ENCODE measurements at regions not wholly inside any gene's neighbourhood (a gene's known extent, or its start where the extent isn't known, plus 50 kb on each side); places are given as distances from the start of the nearest gene placed in this dataset.

- ChIA-PET POLR2A (no interaction called here), CTCF (no interaction called here)
- ATAC-seq (no peak), DNase-seq (no peak)
- no peaks in the 10 kb centered on the region for H3K36me3 Mint-ChIP-seq (ENCODE audit: low read depth)
- no peak overlapping the region for H3K4me3 Mint-ChIP-seq
- no peaks in the 10 kb centered on the region for H3K27me3 Mint-ChIP-seq (ENCODE audit: low read depth)
- H3K9me3 Mint-ChIP-seq (ENCODE audit: insufficient read depth), result no peaks in the 10 kb centered on the region
- H3K27ac Mint-ChIP-seq, result no peak overlapping the region
- no peaks in the 10 kb centered on the region for H3K4me1 Mint-ChIP-seq (ENCODE audit: low read depth)
Measured at GRCh38 chr2:56109994-56110393, 73.8 kb upstream of the CCDC85A start.

- H3K36me3 Mint-ChIP-seq (ENCODE audit: low read depth), result no peaks in the 10 kb centered on the region
- ChIA-PET CTCF (no interaction called here), POLR2A (no interaction called here)
- ATAC-seq, result no peak
- no peaks in the 10 kb centered on the region for H3K27me3 Mint-ChIP-seq (ENCODE audit: low read depth)
- no peaks in the 10 kb centered on the region for H3K4me1 Mint-ChIP-seq (ENCODE audit: low read depth)
- no peak for DNase-seq
- no peak overlapping the region for H3K27ac Mint-ChIP-seq
- no peak overlapping the region for H3K4me3 Mint-ChIP-seq
- H3K9me3 Mint-ChIP-seq (ENCODE audit: insufficient read depth), result no peaks in the 10 kb centered on the region
Measured at GRCh38 chr2:56113382-56113975, 70.3 kb upstream of the CCDC85A start.

- Mint-ChIP-seq H3K27ac (no peak overlapping the region), H3K36me3 (ENCODE audit: low read depth) (no peaks in the 10 kb centered on the region), H3K27me3 (ENCODE audit: low read depth) (no peaks in the 10 kb centered on the region), H3K4me3 (no peak overlapping the region), H3K9me3 (ENCODE audit: insufficient read depth) (no peaks in the 10 kb centered on the region), H3K4me1 (ENCODE audit: low read depth) (no peaks in the 10 kb centered on the region)
- ATAC-seq (no peak), DNase-seq (no peak)
- ChIA-PET POLR2A (no interaction called here), CTCF (no interaction called here)
Measured at GRCh38 chr2:56117764-56118163, 66.0 kb upstream of the CCDC85A start.

- POLR2A ChIA-PET, result no interaction called here
- Mint-ChIP-seq H3K4me1 (ENCODE audit: low read depth) (no peaks in the 10 kb centered on the region), H3K27ac (no peak overlapping the region), H3K27me3 (ENCODE audit: low read depth) (no peaks in the 10 kb centered on the region), H3K36me3 (ENCODE audit: low read depth) (no peaks in the 10 kb centered on the region), H3K9me3 (ENCODE audit: insufficient read depth) (no peaks in the 10 kb centered on the region), H3K4me3 (no peak overlapping the region)
- ATAC-seq, result no peak
- CTCF ChIA-PET, result no interaction called here
- no peak for DNase-seq
Measured at GRCh38 chr2:56118474-56118873, 65.3 kb upstream of the CCDC85A start.

GRCh38 chr2:56121995-56122394 is 61.8 kb upstream of the CCDC85A start:
- DNase-seq, result no peak
- no peaks in the 10 kb centered on the region for H3K9me3 Mint-ChIP-seq (ENCODE audit: insufficient read depth)
- H3K4me3 Mint-ChIP-seq, result no peak overlapping the region
- H3K36me3 Mint-ChIP-seq (ENCODE audit: low read depth), result no peaks in the 10 kb centered on the region
- POLR2A ChIA-PET, result no interaction called here
- no peak for ATAC-seq
- H3K27ac Mint-ChIP-seq, result no peak overlapping the region
- H3K4me1 Mint-ChIP-seq (ENCODE audit: low read depth), result no peaks in the 10 kb centered on the region
- H3K27me3 Mint-ChIP-seq (ENCODE audit: low read depth), result no peaks in the 10 kb centered on the region
- CTCF ChIA-PET, result no interaction called here

GRCh38 chr2:56123538-56123937 is 60.3 kb upstream of the CCDC85A start:
- no peak for DNase-seq
- no peaks in the 10 kb centered on the region for H3K9me3 Mint-ChIP-seq (ENCODE audit: insufficient read depth)
- no peak overlapping the region for H3K27ac Mint-ChIP-seq
- no peaks in the 10 kb centered on the region for H3K36me3 Mint-ChIP-seq (ENCODE audit: low read depth)
- CTCF ChIA-PET, result no interaction called here
- no peaks in the 10 kb centered on the region for H3K27me3 Mint-ChIP-seq (ENCODE audit: low read depth)
- H3K4me3 Mint-ChIP-seq, result no peak overlapping the region
- H3K4me1 Mint-ChIP-seq (ENCODE audit: low read depth), result no peaks in the 10 kb centered on the region
- no peak for ATAC-seq
- POLR2A ChIA-PET, result no interaction called here

- CTCF ChIA-PET, result no interaction called here
- DNase-seq, result no peak
- H3K4me3 Mint-ChIP-seq, result no peak overlapping the region
- no peaks in the 10 kb centered on the region for H3K4me1 Mint-ChIP-seq (ENCODE audit: low read depth)
- H3K9me3 Mint-ChIP-seq (ENCODE audit: insufficient read depth), result no peaks in the 10 kb centered on the region
- H3K36me3 Mint-ChIP-seq (ENCODE audit: low read depth), result no peaks in the 10 kb centered on the region
- no peak overlapping the region for H3K27ac Mint-ChIP-seq
- POLR2A ChIA-PET, result no interaction called here
- ATAC-seq, result no peak
- no peaks in the 10 kb centered on the region for H3K27me3 Mint-ChIP-seq (ENCODE audit: low read depth)
Measured at GRCh38 chr2:56127010-56127409, 56.8 kb upstream of the CCDC85A start.

- Mint-ChIP-seq H3K4me1 (ENCODE audit: low read depth) (no peaks in the 10 kb centered on the region), H3K36me3 (ENCODE audit: low read depth) (no peaks in the 10 kb centered on the region), H3K9me3 (ENCODE audit: insufficient read depth) (no peaks in the 10 kb centered on the region), H3K4me3 (no peak overlapping the region), H3K27ac (no peak overlapping the region), H3K27me3 (ENCODE audit: low read depth) (no peaks in the 10 kb centered on the region)
- ChIA-PET CTCF (no interaction called here), POLR2A (no interaction called here)
- ATAC-seq, result no peak
- no peak for DNase-seq
Measured at GRCh38 chr2:56127463-56128152, 56.2 kb upstream of the CCDC85A start.

- DNase-seq, result no peak
- no peaks in the 10 kb centered on the region for H3K4me1 Mint-ChIP-seq (ENCODE audit: low read depth)
- ChIA-PET POLR2A (no interaction called here), CTCF (interaction anchor here (0.6 kb wide), 1 partner anchor 408 kb away, joined by 3 read pairs; no protein-coding TSS in a partner anchor)
- ATAC-seq, result no peak
- H3K27ac Mint-ChIP-seq, result no peak overlapping the region
- no peaks in the 10 kb centered on the region for H3K27me3 Mint-ChIP-seq (ENCODE audit: low read depth)
- no peak overlapping the region for H3K4me3 Mint-ChIP-seq
- no peaks in the 10 kb centered on the region for H3K9me3 Mint-ChIP-seq (ENCODE audit: insufficient read depth)
- no peaks in the 10 kb centered on the region for H3K36me3 Mint-ChIP-seq (ENCODE audit: low read depth)
Measured at GRCh38 chr2:56128235-56128634, 55.6 kb upstream of the CCDC85A start.

- DNase-seq (no peak), ATAC-seq (no peak)
- ChIA-PET CTCF (interaction anchor here (1.2 kb wide), 1 partner anchor 10 kb away, joined by 3 read pairs; no protein-coding TSS in a partner anchor), POLR2A (no interaction called here)
- Mint-ChIP-seq H3K9me3 (ENCODE audit: insufficient read depth) (no peaks in the 10 kb centered on the region), H3K27ac (no peak overlapping the region), H3K27me3 (ENCODE audit: low read depth) (no peaks in the 10 kb centered on the region), H3K4me1 (ENCODE audit: low read depth) (no peaks in the 10 kb centered on the region), H3K36me3 (ENCODE audit: low read depth) (no peaks in the 10 kb centered on the region), H3K4me3 (no peak overlapping the region)
Measured at GRCh38 chr2:56130463-56131070, 53.2 kb upstream of the CCDC85A start.

GRCh38 chr2:56132138-56132537 is 51.7 kb upstream of the CCDC85A start:
- ATAC-seq (no peak), DNase-seq (no peak)
- Mint-ChIP-seq H3K36me3 (ENCODE audit: low read depth) (no peaks in the 10 kb centered on the region), H3K4me1 (ENCODE audit: low read depth) (no peaks in the 10 kb centered on the region), H3K4me3 (no peak overlapping the region), H3K27ac (no peak overlapping the region), H3K9me3 (ENCODE audit: insufficient read depth) (no peaks in the 10 kb centered on the region), H3K27me3 (ENCODE audit: low read depth) (no peaks in the 10 kb centered on the region)
- ChIA-PET POLR2A (no interaction called here), CTCF (no interaction called here)

GRCh38 chr2:56133441-56133840 is 50.3 kb upstream of the CCDC85A start:
- no peak for ATAC-seq
- no peaks in the 10 kb centered on the region for H3K9me3 Mint-ChIP-seq (ENCODE audit: insufficient read depth)
- H3K4me3 Mint-ChIP-seq, result no peak overlapping the region
- H3K36me3 Mint-ChIP-seq (ENCODE audit: low read depth), result no peaks in the 10 kb centered on the region
- H3K4me1 Mint-ChIP-seq (ENCODE audit: low read depth), result no peaks in the 10 kb centered on the region
- CTCF ChIA-PET, result no interaction called here
- POLR2A ChIA-PET, result no interaction called here
- H3K27ac Mint-ChIP-seq, result no peak overlapping the region
- DNase-seq, result no peak
- H3K27me3 Mint-ChIP-seq (ENCODE audit: low read depth), result no peaks in the 10 kb centered on the region
